ENCODE measurements at regions not wholly inside any gene's neighbourhood (a gene's known extent, or its start where the extent isn't known, plus 50 kb on each side); places are given as distances from the start of the nearest gene placed in this dataset.

- Histone ChIP-seq H3K9me2 (ENCODE audit: insufficient read depth) (no peaks in the 10 kb centered on the region), H3K9ac (ENCODE audit: low read length) (no peak overlapping the region)
Observed at GRCh38 chr6:56399672-56400263, 152.4 kb upstream of the COL21A1 start.

GRCh38 chr6:56399250-56399671 is 151.9 kb upstream of the COL21A1 start:
- Histone ChIP-seq H3K27me3 (ENCODE audit: insufficient read depth, low read length) (no peaks in the 10 kb centered on the region), H3K27ac (ENCODE audit: low read depth, low read length) (no peak overlapping the region), H3K36me3 (ENCODE audit: control insufficient read depth in 1 of 2, insufficient read depth in 2 of 2, low read length in 2 of 2) (no peaks in the 10 kb centered on the region), H3K4me3 (replicated peaks in 1 of 2; ENCODE audit: low read depth in 1 of 2, low read length in 2 of 2) (no peak overlapping the region), H3K9ac (ENCODE audit: low read length) (no peak overlapping the region), H3K4me2 (ENCODE audit: low read length) (no peak overlapping the region), H3K79me2 (ENCODE audit: insufficient read depth, low read length) (no peaks in the 10 kb centered on the region), H3K4me1 (ENCODE audit: control insufficient read depth in 1 of 2, insufficient read depth in 2 of 2, low read length in 2 of 2) (no peaks in the 10 kb centered on the region), H4K20me1 (ENCODE audit: insufficient read depth) (no peaks in the 10 kb centered on the region), H3K9me3 (ENCODE audit: control insufficient read depth in 1 of 2, insufficient read depth in 1 of 2, low read depth in 1 of 2, low read length in 2 of 2) (0 out of 4 replicates have a peak, but pooled peaks cover 0 to 3% of the 10 kb centered on the region in 2 experiments), H3K9me2 (ENCODE audit: insufficient read depth) (no peaks in the 10 kb centered on the region), H2AFZ (ENCODE audit: low read depth, low read length, poor library complexity, severe bottlenecking) (no peak overlapping the region)
- ChIA-PET RAD21 (ENCODE audit: low non-redundant PET in 1 of 2, low total read pairs in 2 of 2, uncharacterized antibody in 2 of 2, unreplicated experiment in 2 of 2) (no interaction called here), POLR2A (no interaction called here), CTCF (no interaction called here)
- TF ChIP-seq ATF3 (IDR thresholded peaks at IDR 0.05) (no peak), JUND (IDR thresholded peaks at IDR 0.05) (no peak), EZH2 (IDR thresholded peaks at IDR 0.05) (no peak), EZH2phosphoT487 (IDR thresholded peaks at IDR 0.05; ENCODE audit: borderline replicate concordance) (no peak), ELF1 (IDR thresholded peaks at IDR 0.05; ENCODE audit: borderline replicate concordance, low read depth) (no peak), POLR2A (IDR thresholded peaks at IDR 0.05; ENCODE audit: borderline replicate concordance, extremely low read depth, insufficient read depth, insufficient read length) (no peak), SRF (IDR thresholded peaks at IDR 0.05; ENCODE audit: low read depth) (no peak), SIN3A (IDR thresholded peaks at IDR 0.05; ENCODE audit: low read depth) (no peak), YY1 (IDR thresholded peaks at IDR 0.05; ENCODE audit: extremely low read depth, insufficient replicate concordance, low read depth, low read length) (no peak), EGR1 (IDR thresholded peaks at IDR 0.05; ENCODE audit: low read depth) (no peak), SP1 (IDR thresholded peaks at IDR 0.05; ENCODE audit: low read depth) (no peak), CBX3 (IDR thresholded peaks at IDR 0.05; ENCODE audit: low read depth) (no peak), MAX (IDR thresholded peaks at IDR 0.05) (no peak), CEBPB (IDR thresholded peaks at IDR 0.05; ENCODE audit: low read depth) (no peak)
- intact Hi-C loops (cut with micrococcal nuclease), result no loop called here
- DNase-seq (ENCODE audit: low read depth, low spot score) (no peak), ATAC-seq (no peak)
- no TSS peak for BruUV-seq (replicated peaks)

More at GRCh38 chr6:56399672-56400263, 152.4 kb upstream of the COL21A1 start:
- H3K36me3 ChIP-seq (ENCODE audit: control insufficient read depth in 1 of 2, insufficient read depth in 2 of 2, low read length in 2 of 2), result no peaks in the 10 kb centered on the region
- intact Hi-C loops (cut with micrococcal nuclease), result no loop called here
- H4K20me1 ChIP-seq (ENCODE audit: insufficient read depth), result no peaks in the 10 kb centered on the region
- no TSS peak for BruUV-seq (replicated peaks)
- H3K27ac ChIP-seq (ENCODE audit: low read depth, low read length), result no peak overlapping the region
- ATAC-seq (no peak), DNase-seq (ENCODE audit: low read depth, low spot score) (no peak)
- 0 out of 4 replicates have a peak, but pooled peaks cover 0 to 3% of the 10 kb centered on the region in 2 experiments for H3K9me3 ChIP-seq (ENCODE audit: control insufficient read depth in 1 of 2, insufficient read depth in 1 of 2, low read depth in 1 of 2, low read length in 2 of 2)
- ChIA-PET RAD21 (ENCODE audit: low non-redundant PET in 1 of 2, low total read pairs in 2 of 2, uncharacterized antibody in 2 of 2, unreplicated experiment in 2 of 2) (no interaction called here), CTCF (no interaction called here), POLR2A (no interaction called here)
- no peaks in the 10 kb centered on the region for H3K79me2 ChIP-seq (ENCODE audit: insufficient read depth, low read length)
- no peaks in the 10 kb centered on the region for H3K4me1 ChIP-seq (ENCODE audit: control insufficient read depth in 1 of 2, insufficient read depth in 2 of 2, low read length in 2 of 2)
- H3K4me3 ChIP-seq (replicated peaks in 1 of 2; ENCODE audit: low read depth in 1 of 2, low read length in 2 of 2), result no peak overlapping the region
- no peak overlapping the region for H3K4me2 ChIP-seq (ENCODE audit: low read length)
- H3K27me3 ChIP-seq (ENCODE audit: insufficient read depth, low read length), result no peaks in the 10 kb centered on the region
- TF ChIP-seq CEBPB (IDR thresholded peaks at IDR 0.05; ENCODE audit: low read depth), result no peak
- TF ChIP-seq EGR1 (IDR thresholded peaks at IDR 0.05; ENCODE audit: low read depth), result no peak
- no peak overlapping the region for H2AFZ ChIP-seq (ENCODE audit: low read depth, low read length, poor library complexity, severe bottlenecking)

Data from HCT116 (cell line).